NCI-H524 (cell line): ENCODE measurements at regions not wholly inside any gene's neighbourhood (a gene's known extent, or its start where the extent isn't known, plus 50 kb on each side); places are given as distances from the start of the nearest gene placed in this dataset.

Source experiments
- DNase-seq, 2 experiments: peaks; one replicate each; lab custom pipeline; 2025; lab: John Stamatoyannopoulos, UW

GRCh38 chr4:108331905-108332632 is 163.3 kb upstream of the LEF1 start:
- no peak for DNase-seq

GRCh38 chr4:108328383-108328732 is 159.6 kb upstream of the LEF1 start:
- DNase-seq, result no peak

- DNase-seq, result no peak
These were observed 159.1 kb upstream of the LEF1 start for GRCh38 chr4:108327642-108328382.

GRCh38 chr4:108325561-108325960 is 156.8 kb upstream of the LEF1 start:
- no peak for DNase-seq

GRCh38 chr4:108324450-108324849 is 155.7 kb upstream of the LEF1 start:
- DNase-seq, result no peak

GRCh38 chr4:108322497-108322896 is 153.8 kb upstream of the LEF1 start:
- DNase-seq, result no peak

- DNase-seq, result no peak
These were observed 151.3 kb upstream of the LEF1 start for GRCh38 chr4:108320061-108320460.

- no peak for DNase-seq
These were observed 148.6 kb upstream of the LEF1 start for GRCh38 chr4:108317377-108317776.

GRCh38 chr4:108315694-108316093 is 147.0 kb upstream of the LEF1 start:
- DNase-seq, result no peak

- DNase-seq, result no peak
These were observed 146.3 kb upstream of the LEF1 start for GRCh38 chr4:108314900-108315589.

GRCh38 chr4:108313546-108314339 is 145.0 kb upstream of the LEF1 start:
- no peak for DNase-seq

GRCh38 chr4:108311313-108311712 is 142.6 kb upstream of the LEF1 start:
- no peak for DNase-seq

GRCh38 chr4:108303488-108304177 is 134.9 kb upstream of the LEF1 start:
- DNase-seq, result no peak

GRCh38 chr4:108301545-108302251 is 133.0 kb upstream of the LEF1 start:
- DNase-seq, result no peak

GRCh38 chr4:108297605-108298004 is 128.9 kb upstream of the LEF1 start:
- DNase-seq, result no peak

GRCh38 chr4:108292229-108292628 is 123.5 kb upstream of the LEF1 start:
- DNase-seq, result no peak

- no peak for DNase-seq
These were observed 122.4 kb upstream of the LEF1 start for GRCh38 chr4:108291137-108291536.

- DNase-seq, result peak in 1 of 2 experiments; percentile 3
These were observed 119.2 kb upstream of the LEF1 start for GRCh38 chr4:108287834-108288413.

GRCh38 chr4:108280072-108280471 is 111.3 kb upstream of the LEF1 start:
- DNase-seq, result no peak

- DNase-seq, result no peak
These were observed 108.0 kb upstream of the LEF1 start for GRCh38 chr4:108276690-108277089.

- DNase-seq, result no peak
These were observed 104.3 kb upstream of the LEF1 start for GRCh38 chr4:108272986-108273385.
